RPMI7951 (cell line): ENCODE measurements at regions not wholly inside any gene's neighbourhood (a gene's known extent, or its start where the extent isn't known, plus 50 kb on each side); places are given as distances from the start of the nearest gene placed in this dataset.
A peak's percentile ranks its signal among the peaks of the same experiment; 100 is the strongest.

Source experiments
- DNase-seq: peaks from one replicate; pipeline ENCODE4 v3.0.0-alpha.2; 2012; ENCODE audit warnings: low read depth

- DNase-seq, result no peak
These were observed 106.5 kb upstream of the DRD2 start for GRCh38 chr11:113581713-113582112.

- no peak for DNase-seq
These were observed 104.2 kb upstream of the DRD2 start for GRCh38 chr11:113579292-113579940.

- DNase-seq, result no peak
These were observed 103.6 kb upstream of the DRD2 start for GRCh38 chr11:113578715-113579250.

GRCh38 chr11:113578033-113578380 lies 102.8 kb upstream of the DRD2 start:
- DNase-seq, result peak; percentile 48

GRCh38 chr11:113577356-113578032 lies 102.3 kb upstream of the DRD2 start:
- DNase-seq, result peak; percentile 43

- DNase-seq, result peak; percentile 82
These were observed 99.4 kb upstream of the DRD2 start for GRCh38 chr11:113574586-113574985.

- DNase-seq, result no peak
These were observed 99.0 kb upstream of the DRD2 start for GRCh38 chr11:113574171-113574570.

- peak; percentile 52 for DNase-seq
These were observed 97.0 kb upstream of the DRD2 start for GRCh38 chr11:113572136-113572735.

GRCh38 chr11:113571531-113571930 lies 96.3 kb upstream of the DRD2 start:
- DNase-seq, result no peak

- DNase-seq, result no peak
These were observed 95.7 kb upstream of the DRD2 start for GRCh38 chr11:113570906-113571305.

GRCh38 chr11:113569391-113569790 lies 94.2 kb upstream of the DRD2 start:
- no peak for DNase-seq

- no peak for DNase-seq
These were observed 93.4 kb upstream of the DRD2 start for GRCh38 chr11:113568566-113568965.

- no peak for DNase-seq
These were observed 92.8 kb upstream of the DRD2 start for GRCh38 chr11:113567867-113568544.

GRCh38 chr11:113567097-113567496 lies 91.9 kb upstream of the DRD2 start:
- no peak for DNase-seq

- no peak for DNase-seq
These were observed 89.4 kb upstream of the DRD2 start for GRCh38 chr11:113564527-113565130.

GRCh38 chr11:113563766-113564526 lies 88.7 kb upstream of the DRD2 start:
- peak; percentile 54 for DNase-seq

GRCh38 chr11:113562981-113563461 lies 87.8 kb upstream of the DRD2 start:
- peak; percentile 64 for DNase-seq

- DNase-seq, result no peak
These were observed 87.4 kb upstream of the DRD2 start for GRCh38 chr11:113562576-113562975.

GRCh38 chr11:113557926-113558325 lies 82.7 kb upstream of the DRD2 start:
- DNase-seq, result no peak

- DNase-seq, result no peak
These were observed 80.8 kb upstream of the DRD2 start for GRCh38 chr11:113556036-113556435.

- peak; percentile 66 for DNase-seq
These were observed 79.9 kb upstream of the DRD2 start for GRCh38 chr11:113555071-113555619.
